ENCODE measurements at regions not wholly inside any gene's neighbourhood (a gene's known extent, or its start where the extent isn't known, plus 50 kb on each side); places are given as distances from the start of the nearest gene placed in this dataset.
A peak's percentile ranks its signal among the peaks of the same experiment; 100 is the strongest.

GRCh38 chr19:28834996-28835395, 378.0 kb downstream of the UQCRFS1 start:
- DNase-seq, result no peak

- DNase-seq, result no peak
Observed at GRCh38 chr19:28831462-28831861, 381.5 kb downstream of the UQCRFS1 start.

GRCh38 chr19:28829762-28830161, 383.2 kb downstream of the UQCRFS1 start:
- no peak for DNase-seq

GRCh38 chr19:28829359-28829758, 383.6 kb downstream of the UQCRFS1 start:
- DNase-seq, result no peak

GRCh38 chr19:28828276-28828870, 384.6 kb downstream of the UQCRFS1 start:
- DNase-seq, result no peak

- no peak for DNase-seq
Observed at GRCh38 chr19:28827382-28827781, 385.6 kb downstream of the UQCRFS1 start.

GRCh38 chr19:28823338-28823961, 389.5 kb downstream of the UQCRFS1 start:
- DNase-seq, result no peak

GRCh38 chr19:28820289-28820688, 392.7 kb downstream of the UQCRFS1 start:
- no peak for DNase-seq

GRCh38 chr19:28815257-28815656, 397.7 kb downstream of the UQCRFS1 start:
- DNase-seq, result no peak

GRCh38 chr19:28794301-28794700, 418.6 kb downstream of the UQCRFS1 start:
- DNase-seq, result no peak

- no peak for DNase-seq
Observed at GRCh38 chr19:28793391-28794168, 419.4 kb downstream of the UQCRFS1 start.

- DNase-seq, result no peak
Observed at GRCh38 chr19:28785971-28786370, 427.0 kb downstream of the UQCRFS1 start.

- no peak for DNase-seq
Observed at GRCh38 chr19:28764066-28764465, 448.9 kb downstream of the UQCRFS1 start.

- no peak for DNase-seq
Observed at GRCh38 chr19:28746478-28746877, 466.5 kb downstream of the UQCRFS1 start.

- no peak for DNase-seq
Observed at GRCh38 chr19:28744943-28745342, 468.0 kb downstream of the UQCRFS1 start.

- no peak for DNase-seq
Observed at GRCh38 chr19:28744014-28744413, 468.9 kb downstream of the UQCRFS1 start.

- DNase-seq, result no peak
Observed at GRCh38 chr19:28737021-28737895, 475.7 kb downstream of the UQCRFS1 start.

- DNase-seq, result no peak
Observed at GRCh38 chr19:28736528-28736927, 476.4 kb downstream of the UQCRFS1 start.

GRCh38 chr19:28731577-28731976, 481.4 kb downstream of the UQCRFS1 start:
- no peak for DNase-seq

- DNase-seq, result no peak
Observed at GRCh38 chr19:28730791-28731512, 482.0 kb downstream of the UQCRFS1 start.

GRCh38 chr19:28727480-28728159, 485.3 kb downstream of the UQCRFS1 start:
- DNase-seq, result peak; percentile 58 to 68
